ENCODE measurements at regions not wholly inside any gene's neighbourhood (a gene's known extent, or its start where the extent isn't known, plus 50 kb on each side); places are given as distances from the start of the nearest gene placed in this dataset.

- Histone ChIP-seq H3K4me2 (ENCODE audit: low read length) (no peak overlapping the region), H2AFZ (ENCODE audit: low read depth, low read length) (no peak overlapping the region), H4K20me1 (ENCODE audit: insufficient read depth, low read length) (no peaks in the 10 kb centered on the region), H3K27me3 (ENCODE audit: low read depth, low read length) (no peaks in the 10 kb centered on the region), H3K79me2 (ENCODE audit: low read length) (no peaks in the 10 kb centered on the region), H3K27ac (ENCODE audit: low read length) (no peak overlapping the region), H3K4me3 (ENCODE audit: low read length) (no peak overlapping the region), H3K9me3 (ENCODE audit: insufficient read depth, low read length) (no peaks in the 10 kb centered on the region), H3K36me3 (replicated peaks; ENCODE audit: low read depth, low read length) (no peaks in the 10 kb centered on the region), H3K9ac (ENCODE audit: low read length) (no peak overlapping the region), H3K4me1 (ENCODE audit: low read length) (no peaks in the 10 kb centered on the region)
- TF ChIP-seq CTCF (IDR thresholded peaks at IDR 0.05; ENCODE audit: low read depth, low read length) (no peak), EZH2phosphoT487 (IDR thresholded peaks at IDR 0.05; ENCODE audit: low read depth) (no peak)
Measured at GRCh38 chr5:144671066-144671465, 500.4 kb downstream of the KCTD16 start.

GRCh38 chr5:144659634-144660227 is 489.1 kb downstream of the KCTD16 start:
- Histone ChIP-seq H3K36me3 (replicated peaks; ENCODE audit: low read depth, low read length) (no peaks in the 10 kb centered on the region), H3K27ac (ENCODE audit: low read length) (no peak overlapping the region), H3K27me3 (ENCODE audit: low read depth, low read length) (no peaks in the 10 kb centered on the region), H3K4me3 (ENCODE audit: low read length) (no peak overlapping the region), H4K20me1 (ENCODE audit: insufficient read depth, low read length) (no peaks in the 10 kb centered on the region), H3K4me1 (ENCODE audit: low read length) (no peaks in the 10 kb centered on the region), H2AFZ (ENCODE audit: low read depth, low read length) (no peak overlapping the region), H3K4me2 (ENCODE audit: low read length) (no peak overlapping the region), H3K9me3 (ENCODE audit: insufficient read depth, low read length) (no peaks in the 10 kb centered on the region), H3K9ac (ENCODE audit: low read length) (no peak overlapping the region), H3K79me2 (ENCODE audit: low read length) (no peaks in the 10 kb centered on the region)
- TF ChIP-seq EZH2phosphoT487 (IDR thresholded peaks at IDR 0.05; ENCODE audit: low read depth), result no peak
- no peak for TF ChIP-seq CTCF (IDR thresholded peaks at IDR 0.05; ENCODE audit: low read depth, low read length)

GRCh38 chr5:144644317-144644716 is 473.6 kb downstream of the KCTD16 start:
- Histone ChIP-seq H3K36me3 (replicated peaks; ENCODE audit: low read depth, low read length) (no peaks in the 10 kb centered on the region), H3K9ac (ENCODE audit: low read length) (no peak overlapping the region), H3K4me1 (ENCODE audit: low read length) (no peaks in the 10 kb centered on the region), H3K4me2 (ENCODE audit: low read length) (no peak overlapping the region), H3K27ac (ENCODE audit: low read length) (no peak overlapping the region), H3K27me3 (ENCODE audit: low read depth, low read length) (no peaks in the 10 kb centered on the region), H3K4me3 (ENCODE audit: low read length) (no peak overlapping the region), H4K20me1 (ENCODE audit: insufficient read depth, low read length) (no peaks in the 10 kb centered on the region), H2AFZ (ENCODE audit: low read depth, low read length) (no peak overlapping the region), H3K9me3 (ENCODE audit: insufficient read depth, low read length) (no peaks in the 10 kb centered on the region), H3K79me2 (ENCODE audit: low read length) (no peaks in the 10 kb centered on the region)
- TF ChIP-seq CTCF (IDR thresholded peaks at IDR 0.05; ENCODE audit: low read depth, low read length) (no peak), EZH2phosphoT487 (IDR thresholded peaks at IDR 0.05; ENCODE audit: low read depth) (no peak)

- H3K4me3 ChIP-seq (ENCODE audit: low read length), result no peak overlapping the region
- H3K79me2 ChIP-seq (ENCODE audit: low read length), result no peaks in the 10 kb centered on the region
- H3K9ac ChIP-seq (ENCODE audit: low read length), result no peak overlapping the region
- H3K9me3 ChIP-seq (ENCODE audit: insufficient read depth, low read length), result no peaks in the 10 kb centered on the region
- H2AFZ ChIP-seq (ENCODE audit: low read depth, low read length), result no peak overlapping the region
- H3K36me3 ChIP-seq (replicated peaks; ENCODE audit: low read depth, low read length), result no peaks in the 10 kb centered on the region
- H3K4me2 ChIP-seq (ENCODE audit: low read length), result no peak overlapping the region
- no peak overlapping the region for H3K27ac ChIP-seq (ENCODE audit: low read length)
- no peaks in the 10 kb centered on the region for H3K27me3 ChIP-seq (ENCODE audit: low read depth, low read length)
- H4K20me1 ChIP-seq (ENCODE audit: insufficient read depth, low read length), result no peaks in the 10 kb centered on the region
- no peaks in the 10 kb centered on the region for H3K4me1 ChIP-seq (ENCODE audit: low read length)
- TF ChIP-seq EZH2phosphoT487 (IDR thresholded peaks at IDR 0.05; ENCODE audit: low read depth) (no peak), CTCF (IDR thresholded peaks at IDR 0.05; ENCODE audit: low read depth, low read length) (no peak)
Measured at GRCh38 chr5:144638787-144639186, 468.1 kb downstream of the KCTD16 start.
